ENCODE measurements at regions not wholly inside any gene's neighbourhood (a gene's known extent, or its start where the extent isn't known, plus 50 kb on each side); places are given as distances from the start of the nearest gene placed in this dataset.
"Not testable (repeated sequence)": the region's sequence is repeated elsewhere in the genome, so short reads cannot be mapped to it uniquely, and the experiment has no call there.

GRCh38 chrX:1062351-1062750 is 150.1 kb downstream of the CRLF2 start:
- no peak for DNase-seq (ENCODE audit: extremely low spot score)

GRCh38 chrX:1060562-1060960 is 151.9 kb downstream of the CRLF2 start:
- no peak for DNase-seq (ENCODE audit: extremely low spot score)
- CTCF ChIA-PET, result no interaction called here
- POLR2A ChIA-PET, result no interaction called here
- TF ChIP-seq, protein P1, sequence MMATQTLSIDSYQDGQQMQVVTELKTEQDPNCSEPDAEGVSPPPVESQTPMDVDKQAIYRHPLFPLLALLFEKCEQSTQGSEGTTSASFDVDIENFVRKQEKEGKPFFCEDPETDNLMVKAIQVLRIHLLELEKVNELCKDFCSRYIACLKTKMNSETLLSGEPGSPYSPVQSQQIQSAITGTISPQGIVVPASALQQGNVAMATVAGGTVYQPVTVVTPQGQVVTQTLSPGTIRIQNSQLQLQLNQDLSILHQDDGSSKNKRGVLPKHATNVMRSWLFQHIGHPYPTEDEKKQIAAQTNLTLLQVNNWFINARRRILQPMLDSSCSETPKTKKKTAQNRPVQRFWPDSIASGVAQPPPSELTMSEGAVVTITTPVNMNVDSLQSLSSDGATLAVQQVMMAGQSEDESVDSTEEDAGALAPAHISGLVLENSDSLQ (IDR thresholded peaks at IDR 0.05), result no peak
- no peak for TF ChIP-seq ELF4 (IDR thresholded peaks at IDR 0.05)
- TF ChIP-seq FOXK2 (IDR thresholded peaks at IDR 0.05), result no peak
- TF ChIP-seq SUZ12 (IDR thresholded peaks at IDR 0.05), result no peak
- TF ChIP-seq CTBP1 (IDR thresholded peaks at IDR 0.05; ENCODE audit: borderline replicate concordance), result no peak
- no peak for TF ChIP-seq ZNF384 (IDR thresholded peaks at IDR 0.05)
- TF ChIP-seq LEF1 (IDR thresholded peaks at IDR 0.05; ENCODE audit: borderline replicate concordance), result no peak
- TF ChIP-seq TARDBP (IDR thresholded peaks at IDR 0.05), result no peak
- no peak for TF ChIP-seq FOXM1 (IDR thresholded peaks at IDR 0.05; ENCODE audit: borderline replicate concordance)
- TF ChIP-seq SP1 (IDR thresholded peaks at IDR 0.05), result no peak
- no peak for TF ChIP-seq BHLHE40 (IDR thresholded peaks at IDR 0.05; ENCODE audit: borderline replicate concordance)
- no peak for TF ChIP-seq NFRKB (IDR thresholded peaks at IDR 0.05)

More at GRCh38 chrX:1062351-1062750, 150.1 kb downstream of the CRLF2 start:
- POLR2A ChIA-PET, result no interaction called here
- CTCF ChIA-PET, result no interaction called here
- no peak for TF ChIP-seq CTBP1 (IDR thresholded peaks at IDR 0.05; ENCODE audit: borderline replicate concordance)
- no peak for TF ChIP-seq TARDBP (IDR thresholded peaks at IDR 0.05)
- TF ChIP-seq L3MBTL2 (conservative IDR thresholded peaks at IDR 0.05), result no peak
- no peak for TF ChIP-seq FOXK2 (IDR thresholded peaks at IDR 0.05)
- no peak for TF ChIP-seq SUZ12 (IDR thresholded peaks at IDR 0.05)
- no peak for TF ChIP-seq NFRKB (IDR thresholded peaks at IDR 0.05)
- no peak for TF ChIP-seq ARNT (IDR thresholded peaks at IDR 0.05)
- no peak for TF ChIP-seq SP1 (IDR thresholded peaks at IDR 0.05)
- TF ChIP-seq, protein P1 (IDR thresholded peaks at IDR 0.05), result no peak
- TF ChIP-seq BHLHE40 (IDR thresholded peaks at IDR 0.05; ENCODE audit: borderline replicate concordance), result no peak
- TF ChIP-seq ZNF384 (IDR thresholded peaks at IDR 0.05), result no peak
- TF ChIP-seq ELF4 (IDR thresholded peaks at IDR 0.05), result no peak
- no peak for TF ChIP-seq HDGF (IDR thresholded peaks at IDR 0.05; ENCODE audit: borderline replicate concordance)

DNA sequence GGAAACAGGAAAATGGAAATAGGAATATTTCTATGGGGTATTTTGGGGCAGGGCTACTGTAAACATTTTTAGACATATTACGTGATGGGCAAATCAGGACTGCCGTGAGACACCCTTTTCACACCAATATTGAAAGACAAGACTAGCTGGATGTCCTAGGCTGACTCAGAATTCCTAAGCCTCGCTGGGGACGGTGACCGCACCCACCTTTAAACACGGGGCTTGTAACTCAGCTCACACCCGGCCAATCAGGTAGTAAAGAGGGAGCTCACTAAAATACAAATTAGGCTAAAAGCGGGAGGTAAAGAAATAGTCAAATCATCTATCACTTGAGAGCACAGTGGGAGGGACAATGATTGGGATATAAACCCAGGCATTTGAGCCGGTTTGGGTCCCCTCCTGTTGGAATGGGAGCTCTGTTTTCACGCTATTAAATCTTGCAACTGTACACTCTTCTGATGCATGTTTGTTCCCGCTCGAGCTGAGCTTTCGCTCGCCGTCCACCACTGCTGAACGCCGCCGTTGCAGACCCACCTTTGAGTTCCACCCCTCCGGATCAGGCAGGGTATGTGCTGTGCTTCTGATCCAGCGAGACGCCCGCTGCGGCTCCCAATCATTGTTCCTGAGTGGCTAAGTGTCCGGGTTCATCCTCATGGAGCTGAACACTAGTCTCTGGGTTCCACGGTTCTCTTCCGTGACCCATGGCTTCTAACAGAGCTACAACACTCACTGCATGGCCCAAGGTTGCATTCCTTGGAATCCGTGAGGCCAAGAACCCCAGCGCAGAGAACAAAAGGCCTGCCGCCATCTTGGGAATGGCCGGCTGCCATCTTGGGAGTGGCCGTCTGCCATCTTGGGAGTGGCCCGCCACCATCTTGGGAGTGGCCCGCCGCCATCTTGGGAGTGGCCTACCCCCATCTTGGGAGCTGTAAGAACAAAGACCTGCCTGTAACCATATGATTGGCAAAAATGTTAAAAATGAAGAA is 152.6 kb downstream of the CRLF2 start:
- ChIA-PET POLR2A (no interaction called here), CTCF (no interaction called here)
- no peak for DNase-seq (ENCODE audit: extremely low spot score)
- TF ChIP-seq CTBP1 (IDR thresholded peaks at IDR 0.05; ENCODE audit: borderline replicate concordance), result no peak
- TF ChIP-seq L3MBTL2 (conservative IDR thresholded peaks at IDR 0.05), result no peak
- no peak for TF ChIP-seq LEF1 (IDR thresholded peaks at IDR 0.05; ENCODE audit: borderline replicate concordance)
- TF ChIP-seq SP1 (IDR thresholded peaks at IDR 0.05), result no peak
- TF ChIP-seq FOXA1 (IDR thresholded peaks at IDR 0.05), result no peak
- TF ChIP-seq TARDBP (IDR thresholded peaks at IDR 0.05), result no peak
- no peak for TF ChIP-seq ZNF384 (IDR thresholded peaks at IDR 0.05)
- TF ChIP-seq HDGF (IDR thresholded peaks at IDR 0.05; ENCODE audit: borderline replicate concordance), result no peak
- TF ChIP-seq FOXK2 (IDR thresholded peaks at IDR 0.05), result no peak
- TF ChIP-seq NFRKB (IDR thresholded peaks at IDR 0.05), result no peak
- TF ChIP-seq ELF4 (IDR thresholded peaks at IDR 0.05), result no peak
- TF ChIP-seq FOXM1 (IDR thresholded peaks at IDR 0.05; ENCODE audit: borderline replicate concordance), result no peak
- TF ChIP-seq ARNT (IDR thresholded peaks at IDR 0.05), result no peak
- TF ChIP-seq, protein P1 (IDR thresholded peaks at IDR 0.05), result no peak
- TF ChIP-seq SUZ12 (IDR thresholded peaks at IDR 0.05), result no peak
- no peak for TF ChIP-seq BHLHE40 (IDR thresholded peaks at IDR 0.05; ENCODE audit: borderline replicate concordance)

DNA sequence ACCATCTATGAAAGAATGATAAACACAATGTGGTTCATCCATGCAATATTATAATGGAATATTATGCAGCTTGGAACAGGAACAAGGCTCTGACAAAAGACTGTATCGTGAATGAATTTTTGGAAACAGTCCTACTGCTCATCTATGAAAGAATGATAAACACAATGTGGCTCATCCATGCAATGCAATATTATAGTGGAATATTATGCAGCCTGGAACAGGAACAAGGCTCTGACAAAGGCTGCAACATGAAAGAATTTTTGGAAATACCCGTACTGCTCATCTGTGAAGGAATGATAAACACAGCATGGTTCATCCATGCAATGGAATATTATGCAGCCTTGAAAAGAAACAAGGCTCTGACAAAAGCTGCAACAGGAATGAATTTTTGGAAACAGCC is 158.8 kb downstream of the CRLF2 start:
- CTCF ChIA-PET; DNase-seq (ENCODE audit: extremely low spot score); POLR2A ChIA-PET: not testable (repeated sequence)

GRCh38 chrX:1053072-1053471 is 159.4 kb downstream of the CRLF2 start:
- CTCF ChIA-PET, result no interaction called here
- no peak for DNase-seq (ENCODE audit: extremely low spot score)
- POLR2A ChIA-PET, result no interaction called here
- TF ChIP-seq ZNF384 (IDR thresholded peaks at IDR 0.05) (no peak), HDGF (IDR thresholded peaks at IDR 0.05; ENCODE audit: borderline replicate concordance) (no peak), TARDBP (IDR thresholded peaks at IDR 0.05) (no peak), L3MBTL2 (conservative IDR thresholded peaks at IDR 0.05) (no peak), ARNT (IDR thresholded peaks at IDR 0.05) (no peak), FOXK2 (IDR thresholded peaks at IDR 0.05) (no peak), ELF4 (IDR thresholded peaks at IDR 0.05) (no peak), LEF1 (IDR thresholded peaks at IDR 0.05; ENCODE audit: borderline replicate concordance) (no peak), NFRKB (IDR thresholded peaks at IDR 0.05) (no peak), CTBP1 (IDR thresholded peaks at IDR 0.05; ENCODE audit: borderline replicate concordance) (no peak), FOXA1 (IDR thresholded peaks at IDR 0.05) (no peak), FOXM1 (IDR thresholded peaks at IDR 0.05; ENCODE audit: borderline replicate concordance) (no peak), BHLHE40 (IDR thresholded peaks at IDR 0.05; ENCODE audit: borderline replicate concordance) (no peak), SP1 (IDR thresholded peaks at IDR 0.05) (no peak)
- TF ChIP-seq, protein P1 (IDR thresholded peaks at IDR 0.05), result no peak
